ENCODE measurements at regions not wholly inside any gene's neighbourhood (a gene's known extent, or its start where the extent isn't known, plus 50 kb on each side); places are given as distances from the start of the nearest gene placed in this dataset.

DNA sequence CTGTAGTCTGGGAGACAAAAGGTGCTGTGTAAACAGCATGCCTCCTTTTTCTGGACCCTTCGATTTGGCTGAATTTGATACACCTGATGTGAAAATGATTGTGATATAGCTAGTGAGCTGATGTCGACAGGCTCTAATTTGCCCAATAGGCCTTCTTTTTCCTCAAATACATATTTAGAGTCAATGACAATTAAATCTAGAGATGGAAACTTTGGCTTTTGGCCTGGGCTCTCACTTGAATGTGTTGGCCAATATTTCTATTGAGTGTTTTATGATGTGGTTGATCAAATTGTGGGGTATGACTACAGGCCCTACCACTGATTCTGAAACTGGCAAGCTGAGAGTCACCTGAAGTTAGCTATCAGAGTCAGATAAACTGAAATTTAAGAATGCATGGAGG, 151.8 kb upstream of the MEOX2 start:
- TF ChIP-seq HNF4A (conservative IDR thresholded peaks at IDR 0.05) (no peak), TAF1 (conservative IDR thresholded peaks at IDR 0.05) (no peak), RXRA (IDR thresholded peaks at IDR 0.05) (no peak), JUND (IDR thresholded peaks at IDR 0.05) (no peak)
- TF ChIP-seq, protein P1, sequence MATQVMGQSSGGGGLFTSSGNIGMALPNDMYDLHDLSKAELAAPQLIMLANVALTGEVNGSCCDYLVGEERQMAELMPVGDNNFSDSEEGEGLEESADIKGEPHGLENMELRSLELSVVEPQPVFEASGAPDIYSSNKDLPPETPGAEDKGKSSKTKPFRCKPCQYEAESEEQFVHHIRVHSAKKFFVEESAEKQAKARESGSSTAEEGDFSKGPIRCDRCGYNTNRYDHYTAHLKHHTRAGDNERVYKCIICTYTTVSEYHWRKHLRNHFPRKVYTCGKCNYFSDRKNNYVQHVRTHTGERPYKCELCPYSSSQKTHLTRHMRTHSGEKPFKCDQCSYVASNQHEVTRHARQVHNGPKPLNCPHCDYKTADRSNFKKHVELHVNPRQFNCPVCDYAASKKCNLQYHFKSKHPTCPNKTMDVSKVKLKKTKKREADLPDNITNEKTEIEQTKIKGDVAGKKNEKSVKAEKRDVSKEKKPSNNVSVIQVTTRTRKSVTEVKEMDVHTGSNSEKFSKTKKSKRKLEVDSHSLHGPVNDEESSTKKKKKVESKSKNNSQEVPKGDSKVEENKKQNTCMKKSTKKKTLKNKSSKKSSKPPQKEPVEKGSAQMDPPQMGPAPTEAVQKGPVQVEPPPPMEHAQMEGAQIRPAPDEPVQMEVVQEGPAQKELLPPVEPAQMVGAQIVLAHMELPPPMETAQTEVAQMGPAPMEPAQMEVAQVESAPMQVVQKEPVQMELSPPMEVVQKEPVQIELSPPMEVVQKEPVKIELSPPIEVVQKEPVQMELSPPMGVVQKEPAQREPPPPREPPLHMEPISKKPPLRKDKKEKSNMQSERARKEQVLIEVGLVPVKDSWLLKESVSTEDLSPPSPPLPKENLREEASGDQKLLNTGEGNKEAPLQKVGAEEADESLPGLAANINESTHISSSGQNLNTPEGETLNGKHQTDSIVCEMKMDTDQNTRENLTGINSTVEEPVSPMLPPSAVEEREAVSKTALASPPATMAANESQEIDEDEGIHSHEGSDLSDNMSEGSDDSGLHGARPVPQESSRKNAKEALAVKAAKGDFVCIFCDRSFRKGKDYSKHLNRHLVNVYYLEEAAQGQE (IDR thresholded peaks at IDR 0.05), result no peak
- TF ChIP-seq, protein P2, sequence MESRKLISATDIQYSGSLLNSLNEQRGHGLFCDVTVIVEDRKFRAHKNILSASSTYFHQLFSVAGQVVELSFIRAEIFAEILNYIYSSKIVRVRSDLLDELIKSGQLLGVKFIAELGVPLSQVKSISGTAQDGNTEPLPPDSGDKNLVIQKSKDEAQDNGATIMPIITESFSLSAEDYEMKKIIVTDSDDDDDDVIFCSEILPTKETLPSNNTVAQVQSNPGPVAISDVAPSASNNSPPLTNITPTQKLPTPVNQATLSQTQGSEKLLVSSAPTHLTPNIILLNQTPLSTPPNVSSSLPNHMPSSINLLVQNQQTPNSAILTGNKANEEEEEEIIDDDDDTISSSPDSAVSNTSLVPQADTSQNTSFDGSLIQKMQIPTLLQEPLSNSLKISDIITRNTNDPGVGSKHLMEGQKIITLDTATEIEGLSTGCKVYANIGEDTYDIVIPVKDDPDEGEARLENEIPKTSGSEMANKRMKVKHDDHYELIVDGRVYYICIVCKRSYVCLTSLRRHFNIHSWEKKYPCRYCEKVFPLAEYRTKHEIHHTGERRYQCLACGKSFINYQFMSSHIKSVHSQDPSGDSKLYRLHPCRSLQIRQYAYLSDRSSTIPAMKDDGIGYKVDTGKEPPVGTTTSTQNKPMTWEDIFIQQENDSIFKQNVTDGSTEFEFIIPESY (IDR thresholded peaks at IDR 0.05), result no peak
- TF ChIP-seq, protein P3, sequence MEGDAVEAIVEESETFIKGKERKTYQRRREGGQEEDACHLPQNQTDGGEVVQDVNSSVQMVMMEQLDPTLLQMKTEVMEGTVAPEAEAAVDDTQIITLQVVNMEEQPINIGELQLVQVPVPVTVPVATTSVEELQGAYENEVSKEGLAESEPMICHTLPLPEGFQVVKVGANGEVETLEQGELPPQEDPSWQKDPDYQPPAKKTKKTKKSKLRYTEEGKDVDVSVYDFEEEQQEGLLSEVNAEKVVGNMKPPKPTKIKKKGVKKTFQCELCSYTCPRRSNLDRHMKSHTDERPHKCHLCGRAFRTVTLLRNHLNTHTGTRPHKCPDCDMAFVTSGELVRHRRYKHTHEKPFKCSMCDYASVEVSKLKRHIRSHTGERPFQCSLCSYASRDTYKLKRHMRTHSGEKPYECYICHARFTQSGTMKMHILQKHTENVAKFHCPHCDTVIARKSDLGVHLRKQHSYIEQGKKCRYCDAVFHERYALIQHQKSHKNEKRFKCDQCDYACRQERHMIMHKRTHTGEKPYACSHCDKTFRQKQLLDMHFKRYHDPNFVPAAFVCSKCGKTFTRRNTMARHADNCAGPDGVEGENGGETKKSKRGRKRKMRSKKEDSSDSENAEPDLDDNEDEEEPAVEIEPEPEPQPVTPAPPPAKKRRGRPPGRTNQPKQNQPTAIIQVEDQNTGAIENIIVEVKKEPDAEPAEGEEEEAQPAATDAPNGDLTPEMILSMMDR (IDR thresholded peaks at IDR 0.05; ENCODE audit: low read depth, low read length, missing input control), result no peak
- H3K27ac ChIP-seq (ENCODE audit: low read depth in 1 of 2, low read length in 2 of 2), result no peak overlapping the region
- H3K9ac ChIP-seq (ENCODE audit: low read depth in 1 of 2, low read length in 2 of 2), result no peak overlapping the region
- H3K4me1 ChIP-seq (ENCODE audit: control insufficient read depth in 4 of 4, insufficient read depth in 4 of 4, low read length in 3 of 4), result no peaks in the 10 kb centered on the region
- DNase-seq (ENCODE audit: low spot score), result no peak
- H3K36me3 ChIP-seq (ENCODE audit: control insufficient read depth in 4 of 4, insufficient read depth in 3 of 4, low read depth in 1 of 4, low read length in 3 of 4), result no peaks in the 10 kb centered on the region
- H3K4me3 ChIP-seq (ENCODE audit: low read depth in 1 of 3, low read length in 3 of 3), result no peak overlapping the region
- WGBS, result 96% methylated on average over 2 of the region's 2 CpGs
- H3K9me3 ChIP-seq (ENCODE audit: control insufficient read depth in 4 of 4, low read length in 3 of 4), result no peaks in the 10 kb centered on the region
- H3K27me3 ChIP-seq (ENCODE audit: control insufficient read depth in 4 of 4, insufficient read depth in 4 of 4, low read length in 3 of 4), result no peaks in the 10 kb centered on the region

DNA sequence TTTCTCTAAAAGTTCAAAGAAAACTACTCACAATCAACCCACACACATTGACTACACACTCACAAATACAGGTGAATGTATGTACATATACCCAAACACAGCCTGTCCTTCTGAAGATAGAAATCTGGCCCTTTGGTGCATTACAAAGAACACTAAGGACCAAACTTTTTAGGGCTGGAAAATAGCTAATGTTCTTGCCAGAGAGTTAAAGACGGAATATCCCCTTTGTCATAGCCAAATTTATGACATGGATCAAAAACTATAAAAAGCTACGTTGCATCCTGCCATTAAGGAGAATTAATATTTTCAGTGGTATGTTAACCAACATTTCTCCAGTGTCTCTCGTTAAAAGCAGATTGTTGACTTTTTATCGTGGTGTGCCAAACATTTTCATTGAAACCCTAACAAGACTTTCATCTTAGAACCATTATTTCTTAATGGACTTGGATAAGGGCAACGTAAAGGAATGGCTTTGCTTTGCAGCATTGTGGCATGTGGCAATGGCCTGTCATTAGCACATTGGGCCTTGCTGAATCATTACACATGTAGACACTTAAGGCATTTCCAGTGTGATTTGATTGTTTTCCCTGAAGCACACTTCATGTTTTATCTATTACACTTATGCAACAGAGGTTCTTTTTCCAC, 150.9 kb upstream of the MEOX2 start:
- Histone ChIP-seq H3K9ac (ENCODE audit: low read depth in 1 of 2, low read length in 2 of 2) (no peak overlapping the region), H3K27ac (ENCODE audit: low read depth in 1 of 2, low read length in 2 of 2) (no peak overlapping the region), H3K9me3 (ENCODE audit: control insufficient read depth in 4 of 4, low read length in 3 of 4) (no peaks in the 10 kb centered on the region), H3K27me3 (ENCODE audit: control insufficient read depth in 4 of 4, insufficient read depth in 4 of 4, low read length in 3 of 4) (no peaks in the 10 kb centered on the region), H3K36me3 (ENCODE audit: control insufficient read depth in 4 of 4, insufficient read depth in 3 of 4, low read depth in 1 of 4, low read length in 3 of 4) (no peaks in the 10 kb centered on the region), H3K4me1 (ENCODE audit: control insufficient read depth in 4 of 4, insufficient read depth in 4 of 4, low read length in 3 of 4) (no peaks in the 10 kb centered on the region), H3K4me3 (ENCODE audit: low read depth in 1 of 3, low read length in 3 of 3) (no peak overlapping the region)
- no peak for TF ChIP-seq EGR1 (IDR thresholded peaks at IDR 0.05; ENCODE audit: low read depth in 2 of 2)
- no peak for TF ChIP-seq SP1 (IDR thresholded peaks at IDR 0.05)
- TF ChIP-seq RAD21 (IDR thresholded peaks at IDR 0.05), result no peak
- no peak for TF ChIP-seq TAF1 (conservative IDR thresholded peaks at IDR 0.05)
- TF ChIP-seq NR2F2 (IDR thresholded peaks at IDR 0.05), result no peak
- TF ChIP-seq, protein P2 (IDR thresholded peaks at IDR 0.05), result no peak
- no peak for TF ChIP-seq GABPA (IDR thresholded peaks at IDR 0.05 in 1 of 2, conservative IDR thresholded peaks at IDR 0.05 in 1 of 2)
- TF ChIP-seq YY1 (IDR thresholded peaks at IDR 0.05), result no peak
- TF ChIP-seq JUND (IDR thresholded peaks at IDR 0.05), result no peak
- no peak for TF ChIP-seq HNF4A (conservative IDR thresholded peaks at IDR 0.05)
- WGBS, result 89% methylated on average over 5 of the region's 5 CpGs
- DNase-seq (ENCODE audit: low spot score), result no peak

All from liver (tissue), 8 donors.